H9 (cell line): ENCODE measurements at regions not wholly inside any gene's neighbourhood (a gene's known extent, or its start where the extent isn't known, plus 50 kb on each side); places are given as distances from the start of the nearest gene placed in this dataset.

ENCODE experiments used
- DNase-seq: peaks from one replicate; pipeline ENCODE4 v3.0.0-alpha.2; 2017
- H2AFZ ChIP-seq: one replicate; pipeline ENCODE4 v1.6.1; 2013; ENCODE audit warnings: mild to moderate bottlenecking, low read length, control low read depth, moderate library complexity
- H2AK5ac ChIP-seq: 2 replicates; pipeline ENCODE4 v1.6.1; 2013; ENCODE audit warnings: low read length, control low read depth, mixed read lengths; ENCODE audit not compliant: insufficient read length
- H2BK120ac ChIP-seq: one replicate; pipeline ENCODE4 v1.6.1; 2013; ENCODE audit warnings: low read depth, mild to moderate bottlenecking, low read length, control low read depth, inconsistent platforms; ENCODE audit not compliant: poor library complexity, severe bottlenecking
- H2BK12ac ChIP-seq: 2 replicates; pipeline ENCODE4 v1.6.1; 2013; ENCODE audit warnings: low read length, control low read depth, mixed read lengths, low read depth; ENCODE audit not compliant: insufficient read length
- H2BK15ac ChIP-seq: 2 replicates; pipeline ENCODE4 v1.6.1; 2013; ENCODE audit warnings: low read depth, low read length, control low read depth
- H2BK20ac ChIP-seq: one replicate; pipeline ENCODE4 v1.6.1; 2013; ENCODE audit warnings: low read depth, mild to moderate bottlenecking, low read length, control low read depth, inconsistent platforms; ENCODE audit not compliant: poor library complexity, severe bottlenecking
- H2BK5ac ChIP-seq: 2 replicates; pipeline ENCODE4 v1.6.1; 2013; ENCODE audit warnings: low read length, control low read depth, mixed read lengths; ENCODE audit not compliant: insufficient read length
- H3K14ac ChIP-seq: 2 replicates; pipeline ENCODE4 v1.6.1; 2013; ENCODE audit warnings: low read length, control low read depth; ENCODE audit not compliant: insufficient read depth
- H3K18ac ChIP-seq: 2 replicates; pipeline ENCODE4 v1.6.1; 2013; ENCODE audit warnings: low read depth, mild to moderate bottlenecking, mixed read lengths, low read length, control low read depth; ENCODE audit not compliant: insufficient read length
- H3K23ac ChIP-seq: 2 replicates; pipeline ENCODE4 v1.6.1; 2013; ENCODE audit warnings: low read length, control low read depth, mixed read lengths, low read depth; ENCODE audit not compliant: insufficient read length
- H3K23me2 ChIP-seq: 2 replicates; pipeline ENCODE4 v1.6.1; 2013; ENCODE audit warnings: low read depth, mild to moderate bottlenecking, mixed read lengths, low read length, control low read depth; ENCODE audit not compliant: insufficient read length, poor library complexity, severe bottlenecking
- H3K27ac ChIP-seq: 2 replicates; pipeline ENCODE4 v1.5.1; 2013; ENCODE audit warnings: low read length, control low read depth, mixed read lengths, low read depth; ENCODE audit not compliant: insufficient read length
- H3K27me3 ChIP-seq: 2 replicates; pipeline ENCODE4 v1.6.1; 2013; ENCODE audit warnings: low read length, control low read depth, inconsistent platforms; ENCODE audit not compliant: insufficient read depth
- H3K4ac ChIP-seq: 2 replicates; pipeline ENCODE4 v1.6.1; 2013; ENCODE audit warnings: low read depth, mild to moderate bottlenecking, control low read depth, inconsistent platforms, low read length, moderate library complexity
- H3K4me1 ChIP-seq: 2 replicates; pipeline ENCODE4 v1.6.1; 2013; ENCODE audit warnings: low read length, control low read depth, inconsistent platforms; ENCODE audit not compliant: insufficient read depth
- H3K4me2 ChIP-seq: 2 replicates; pipeline ENCODE4 v1.6.1; 2013; ENCODE audit warnings: low read length, control low read depth, mixed read lengths; ENCODE audit not compliant: insufficient read length, insufficient read depth
- H3K56ac ChIP-seq: 2 replicates; pipeline ENCODE4 v1.6.1; 2013; ENCODE audit warnings: low read depth, mild to moderate bottlenecking, mixed read lengths, low read length, control low read depth; ENCODE audit not compliant: insufficient read length
- H3K79me1 ChIP-seq: 2 replicates; pipeline ENCODE4 v1.6.1; 2013; ENCODE audit warnings: low read depth, mild to moderate bottlenecking, moderate library complexity, low read length, control low read depth, inconsistent platforms; ENCODE audit not compliant: insufficient read depth, poor library complexity, severe bottlenecking
- H3K79me2 ChIP-seq: 2 replicates; pipeline ENCODE4 v1.6.1; 2013; ENCODE audit warnings: low read length, control low read depth, inconsistent platforms; ENCODE audit not compliant: insufficient read depth
- H3K9ac ChIP-seq: 2 replicates; pipeline ENCODE4 v1.6.1; 2013; ENCODE audit warnings: low read length, control low read depth, mixed read lengths; ENCODE audit not compliant: insufficient read length; ENCODE audit errors: extremely low read depth
- H3K9me3 ChIP-seq: one replicate; pipeline ENCODE4 v1.6.1; 2013; ENCODE audit warnings: low read depth, low read length, inconsistent platforms; ENCODE audit not compliant: control insufficient read depth
- H3T11ph ChIP-seq: one replicate; pipeline ENCODE4 v1.6.1; 2013; ENCODE audit warnings: mild to moderate bottlenecking, low read length, control low read depth, inconsistent platforms
- H4K20me1 ChIP-seq: one replicate; pipeline ENCODE4 v1.6.1; 2013; ENCODE audit not compliant: control insufficient read depth, insufficient read length, insufficient read depth
- H4K5ac ChIP-seq: 2 replicates; pipeline ENCODE4 v1.6.1; 2013; ENCODE audit warnings: low read depth, mild to moderate bottlenecking, mixed read lengths, low read length, control low read depth; ENCODE audit not compliant: insufficient read length
- H4K8ac ChIP-seq: replicated peaks from 2 replicates; pipeline ENCODE4 v1.6.1; 2013; ENCODE audit warnings: low read length, control low read depth, mixed read lengths, low read depth; ENCODE audit not compliant: insufficient read length
- H4K91ac ChIP-seq: 2 replicates; pipeline ENCODE4 v1.6.1; 2013; ENCODE audit warnings: low read depth, mild to moderate bottlenecking, moderate library complexity, mixed read lengths, low read length, control low read depth; ENCODE audit not compliant: insufficient read length
- H3K27ac Mint-ChIP-seq, 3 experiments: 2 replicates in 2 of 3; 3 replicates in 1 of 3; pipeline ENCODE4 v1.8.0; 2020 to 2021; ENCODE audit warnings: mixed read lengths in 3 of 3, mild to moderate bottlenecking in 1 of 3, moderate library complexity in 1 of 3
- H3K27me3 Mint-ChIP-seq: 2 replicates; pipeline ENCODE4 v1.8.0; 2021; ENCODE audit warnings: low read depth, mild to moderate bottlenecking, moderate library complexity, mixed read lengths
- H3K36me3 Mint-ChIP-seq, 3 experiments: 2 replicates in 2 of 3; 3 replicates in 1 of 3; pipeline ENCODE4 v1.8.0; 2020 to 2021; ENCODE audit warnings: low read depth in 3 of 3, mixed read lengths in 3 of 3; ENCODE audit not compliant: insufficient read depth in 1 of 3
- H3K4me1 Mint-ChIP-seq, 2 experiments: 2 replicates each; pipeline ENCODE4 v1.8.0; 2020; ENCODE audit warnings: mixed read lengths in 2 of 2
- H3K4me3 Mint-ChIP-seq, 2 experiments: 2 replicates in 1 of 2; 3 replicates in 1 of 2; pipeline ENCODE4 v1.8.0; 2020 to 2021; ENCODE audit warnings: mild to moderate bottlenecking in 2 of 2, mixed read lengths in 2 of 2, moderate library complexity in 1 of 2
- H3K9me3 Mint-ChIP-seq, 2 experiments: 2 replicates in 1 of 2; 3 replicates in 1 of 2; pipeline ENCODE4 v1.8.0; 2020; ENCODE audit warnings: mild to moderate bottlenecking in 2 of 2, mixed read lengths in 2 of 2, moderate library complexity in 1 of 2
- WGBS: extraction: QIAGEN DNeasy Blood & Tissue Kit; methylation state at CpG from one replicate; pipeline ENCODE4 v1.1.7; 2013; ENCODE audit warnings: missing lambda C conversion rate, low lambda C conversion rate, mixed read lengths; ENCODE audit not compliant: insufficient read length; ENCODE audit errors: extremely low coverage; 5-methylcytosine and 5-hydroxymethylcytosine counted together
- TF ChIP-seq, protein P1 (sequence below): fragments of 200-600 bp; sonication (generic); conservative IDR thresholded peaks from 3 replicates; pipeline ENCODE4 v1.8.0; 2021; ENCODE audit warnings: antibody characterized with exemption, mild to moderate bottlenecking

DNA sequence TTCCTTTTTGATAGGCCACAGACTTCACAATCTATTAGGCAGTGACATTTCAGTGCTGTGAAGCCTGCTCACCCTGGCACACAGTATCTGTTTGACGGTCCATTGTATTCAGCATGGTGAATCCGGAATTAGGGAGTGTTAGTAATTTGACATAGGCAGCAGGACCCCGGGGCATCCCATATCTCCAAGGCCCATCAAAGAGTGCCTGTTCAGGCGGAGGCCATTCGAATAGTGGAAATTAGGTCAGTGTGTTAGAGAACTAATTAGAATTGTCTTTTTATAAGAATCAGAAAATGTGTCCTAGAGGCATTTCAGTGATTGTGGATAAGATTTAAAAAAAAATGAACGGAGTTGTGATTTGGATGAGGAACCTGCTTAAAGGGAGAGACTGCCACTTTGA lies 818.8 kb upstream of the SOX11 start:
- Histone ChIP-seq H3T11ph (no peak overlapping the region), H4K20me1 (no peaks in the 10 kb centered on the region), H4K5ac (no peak overlapping the region), H2BK12ac (no peak overlapping the region), H2BK120ac (no peak overlapping the region), H4K91ac (no peak overlapping the region), H4K8ac (no peak overlapping the region), H3K27ac (no peak overlapping the region), H3K9me3 (no peaks in the 10 kb centered on the region), H2BK20ac (no peak overlapping the region), H2AFZ (no peak overlapping the region), H3K23me2 (no peaks in the 10 kb centered on the region), H2BK5ac (no peak overlapping the region), H3K4ac (no peak overlapping the region), H3K79me2 (no peaks in the 10 kb centered on the region), H3K4me1 (no peaks in the 10 kb centered on the region), H3K9ac (no peak overlapping the region), H2AK5ac (no peak overlapping the region), H3K18ac (no peak overlapping the region), H3K23ac (no peak overlapping the region), H3K14ac (no peak overlapping the region), H3K4me2 (no peak overlapping the region), H3K56ac (no peak overlapping the region), H3K79me1 (no peaks in the 10 kb centered on the region), H3K27me3 (no peaks in the 10 kb centered on the region), H2BK15ac (no peak overlapping the region)
- Mint-ChIP-seq H3K27ac (no peak overlapping the region), H3K4me1 (no peaks in the 10 kb centered on the region), H3K27me3 (no peaks in the 10 kb centered on the region), H3K4me3 (no peak overlapping the region), H3K36me3 (no peaks in the 10 kb centered on the region), H3K9me3 (no peaks in the 10 kb centered on the region)
- DNase-seq, result no peak
- TF ChIP-seq, protein P1, sequence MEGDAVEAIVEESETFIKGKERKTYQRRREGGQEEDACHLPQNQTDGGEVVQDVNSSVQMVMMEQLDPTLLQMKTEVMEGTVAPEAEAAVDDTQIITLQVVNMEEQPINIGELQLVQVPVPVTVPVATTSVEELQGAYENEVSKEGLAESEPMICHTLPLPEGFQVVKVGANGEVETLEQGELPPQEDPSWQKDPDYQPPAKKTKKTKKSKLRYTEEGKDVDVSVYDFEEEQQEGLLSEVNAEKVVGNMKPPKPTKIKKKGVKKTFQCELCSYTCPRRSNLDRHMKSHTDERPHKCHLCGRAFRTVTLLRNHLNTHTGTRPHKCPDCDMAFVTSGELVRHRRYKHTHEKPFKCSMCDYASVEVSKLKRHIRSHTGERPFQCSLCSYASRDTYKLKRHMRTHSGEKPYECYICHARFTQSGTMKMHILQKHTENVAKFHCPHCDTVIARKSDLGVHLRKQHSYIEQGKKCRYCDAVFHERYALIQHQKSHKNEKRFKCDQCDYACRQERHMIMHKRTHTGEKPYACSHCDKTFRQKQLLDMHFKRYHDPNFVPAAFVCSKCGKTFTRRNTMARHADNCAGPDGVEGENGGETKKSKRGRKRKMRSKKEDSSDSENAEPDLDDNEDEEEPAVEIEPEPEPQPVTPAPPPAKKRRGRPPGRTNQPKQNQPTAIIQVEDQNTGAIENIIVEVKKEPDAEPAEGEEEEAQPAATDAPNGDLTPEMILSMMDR, result no peak
- WGBS, result no CpG with 5 or more reads among the region's 6 CpGs
